H9 (cell line): ENCODE measurements at regions not wholly inside any gene's neighbourhood (a gene's known extent, or its start where the extent isn't known, plus 50 kb on each side); places are given as distances from the start of the nearest gene placed in this dataset.

Source experiments
- DNase-seq: peaks from one replicate; pipeline ENCODE4 v3.0.0-alpha.2; 2017
- H2AFZ ChIP-seq: one replicate; pipeline ENCODE4 v1.6.1; 2013; ENCODE audit warnings: mild to moderate bottlenecking, low read length, control low read depth, moderate library complexity
- H2AK5ac ChIP-seq: 2 replicates; pipeline ENCODE4 v1.6.1; 2013; ENCODE audit warnings: low read length, control low read depth, mixed read lengths; ENCODE audit not compliant: insufficient read length
- H2BK120ac ChIP-seq: one replicate; pipeline ENCODE4 v1.6.1; 2013; ENCODE audit warnings: low read depth, mild to moderate bottlenecking, low read length, control low read depth, inconsistent platforms; ENCODE audit not compliant: poor library complexity, severe bottlenecking
- H2BK12ac ChIP-seq: 2 replicates; pipeline ENCODE4 v1.6.1; 2013; ENCODE audit warnings: low read length, control low read depth, mixed read lengths, low read depth; ENCODE audit not compliant: insufficient read length
- H2BK15ac ChIP-seq: 2 replicates; pipeline ENCODE4 v1.6.1; 2013; ENCODE audit warnings: low read depth, low read length, control low read depth
- H2BK20ac ChIP-seq: one replicate; pipeline ENCODE4 v1.6.1; 2013; ENCODE audit warnings: low read depth, mild to moderate bottlenecking, low read length, control low read depth, inconsistent platforms; ENCODE audit not compliant: poor library complexity, severe bottlenecking
- H2BK5ac ChIP-seq: 2 replicates; pipeline ENCODE4 v1.6.1; 2013; ENCODE audit warnings: low read length, control low read depth, mixed read lengths; ENCODE audit not compliant: insufficient read length
- H3K14ac ChIP-seq: 2 replicates; pipeline ENCODE4 v1.6.1; 2013; ENCODE audit warnings: low read length, control low read depth; ENCODE audit not compliant: insufficient read depth
- H3K18ac ChIP-seq: 2 replicates; pipeline ENCODE4 v1.6.1; 2013; ENCODE audit warnings: low read depth, mild to moderate bottlenecking, mixed read lengths, low read length, control low read depth; ENCODE audit not compliant: insufficient read length
- H3K23ac ChIP-seq: 2 replicates; pipeline ENCODE4 v1.6.1; 2013; ENCODE audit warnings: low read length, control low read depth, mixed read lengths, low read depth; ENCODE audit not compliant: insufficient read length
- H3K23me2 ChIP-seq: 2 replicates; pipeline ENCODE4 v1.6.1; 2013; ENCODE audit warnings: low read depth, mild to moderate bottlenecking, mixed read lengths, low read length, control low read depth; ENCODE audit not compliant: insufficient read length, poor library complexity, severe bottlenecking
- H3K27ac ChIP-seq: 2 replicates; pipeline ENCODE4 v1.5.1; 2013; ENCODE audit warnings: low read length, control low read depth, mixed read lengths, low read depth; ENCODE audit not compliant: insufficient read length
- H3K27me3 ChIP-seq: 2 replicates; pipeline ENCODE4 v1.6.1; 2013; ENCODE audit warnings: low read length, control low read depth, inconsistent platforms; ENCODE audit not compliant: insufficient read depth
- H3K4ac ChIP-seq: 2 replicates; pipeline ENCODE4 v1.6.1; 2013; ENCODE audit warnings: low read depth, mild to moderate bottlenecking, control low read depth, inconsistent platforms, low read length, moderate library complexity
- H3K4me1 ChIP-seq: 2 replicates; pipeline ENCODE4 v1.6.1; 2013; ENCODE audit warnings: low read length, control low read depth, inconsistent platforms; ENCODE audit not compliant: insufficient read depth
- H3K4me2 ChIP-seq: 2 replicates; pipeline ENCODE4 v1.6.1; 2013; ENCODE audit warnings: low read length, control low read depth, mixed read lengths; ENCODE audit not compliant: insufficient read length, insufficient read depth
- H3K56ac ChIP-seq: 2 replicates; pipeline ENCODE4 v1.6.1; 2013; ENCODE audit warnings: low read depth, mild to moderate bottlenecking, mixed read lengths, low read length, control low read depth; ENCODE audit not compliant: insufficient read length
- H3K79me1 ChIP-seq: 2 replicates; pipeline ENCODE4 v1.6.1; 2013; ENCODE audit warnings: low read depth, mild to moderate bottlenecking, moderate library complexity, low read length, control low read depth, inconsistent platforms; ENCODE audit not compliant: insufficient read depth, poor library complexity, severe bottlenecking
- H3K79me2 ChIP-seq: 2 replicates; pipeline ENCODE4 v1.6.1; 2013; ENCODE audit warnings: low read length, control low read depth, inconsistent platforms; ENCODE audit not compliant: insufficient read depth
- H3K9ac ChIP-seq: 2 replicates; pipeline ENCODE4 v1.6.1; 2013; ENCODE audit warnings: low read length, control low read depth, mixed read lengths; ENCODE audit not compliant: insufficient read length; ENCODE audit errors: extremely low read depth
- H3K9me3 ChIP-seq: one replicate; pipeline ENCODE4 v1.6.1; 2013; ENCODE audit warnings: low read depth, low read length, inconsistent platforms; ENCODE audit not compliant: control insufficient read depth
- H3T11ph ChIP-seq: one replicate; pipeline ENCODE4 v1.6.1; 2013; ENCODE audit warnings: mild to moderate bottlenecking, low read length, control low read depth, inconsistent platforms
- H4K20me1 ChIP-seq: one replicate; pipeline ENCODE4 v1.6.1; 2013; ENCODE audit not compliant: control insufficient read depth, insufficient read length, insufficient read depth
- H4K5ac ChIP-seq: 2 replicates; pipeline ENCODE4 v1.6.1; 2013; ENCODE audit warnings: low read depth, mild to moderate bottlenecking, mixed read lengths, low read length, control low read depth; ENCODE audit not compliant: insufficient read length
- H4K8ac ChIP-seq: replicated peaks from 2 replicates; pipeline ENCODE4 v1.6.1; 2013; ENCODE audit warnings: low read length, control low read depth, mixed read lengths, low read depth; ENCODE audit not compliant: insufficient read length
- H4K91ac ChIP-seq: 2 replicates; pipeline ENCODE4 v1.6.1; 2013; ENCODE audit warnings: low read depth, mild to moderate bottlenecking, moderate library complexity, mixed read lengths, low read length, control low read depth; ENCODE audit not compliant: insufficient read length
- H3K27ac Mint-ChIP-seq, 3 experiments: 2 replicates in 2 of 3; 3 replicates in 1 of 3; pipeline ENCODE4 v1.8.0; 2020 to 2021; ENCODE audit warnings: mixed read lengths in 3 of 3, mild to moderate bottlenecking in 1 of 3, moderate library complexity in 1 of 3
- H3K27me3 Mint-ChIP-seq: 2 replicates; pipeline ENCODE4 v1.8.0; 2021; ENCODE audit warnings: low read depth, mild to moderate bottlenecking, moderate library complexity, mixed read lengths
- H3K36me3 Mint-ChIP-seq, 3 experiments: 2 replicates in 2 of 3; 3 replicates in 1 of 3; pipeline ENCODE4 v1.8.0; 2020 to 2021; ENCODE audit warnings: low read depth in 3 of 3, mixed read lengths in 3 of 3; ENCODE audit not compliant: insufficient read depth in 1 of 3
- H3K4me1 Mint-ChIP-seq, 2 experiments: 2 replicates each; pipeline ENCODE4 v1.8.0; 2020; ENCODE audit warnings: mixed read lengths in 2 of 2
- H3K4me3 Mint-ChIP-seq, 2 experiments: 2 replicates in 1 of 2; 3 replicates in 1 of 2; pipeline ENCODE4 v1.8.0; 2020 to 2021; ENCODE audit warnings: mild to moderate bottlenecking in 2 of 2, mixed read lengths in 2 of 2, moderate library complexity in 1 of 2
- H3K9me3 Mint-ChIP-seq, 2 experiments: 2 replicates in 1 of 2; 3 replicates in 1 of 2; pipeline ENCODE4 v1.8.0; 2020; ENCODE audit warnings: mild to moderate bottlenecking in 2 of 2, mixed read lengths in 2 of 2, moderate library complexity in 1 of 2
- WGBS: extraction: QIAGEN DNeasy Blood & Tissue Kit; methylation state at CpG from one replicate; pipeline ENCODE4 v1.1.7; 2013; ENCODE audit warnings: missing lambda C conversion rate, low lambda C conversion rate, mixed read lengths; ENCODE audit not compliant: insufficient read length; ENCODE audit errors: extremely low coverage; 5-methylcytosine and 5-hydroxymethylcytosine counted together
- TF ChIP-seq, protein P1 (sequence below): fragments of 200-600 bp; sonication (generic); conservative IDR thresholded peaks from 3 replicates; pipeline ENCODE4 v1.8.0; 2021; ENCODE audit warnings: antibody characterized with exemption, mild to moderate bottlenecking

GRCh38 chr10:31132681-31133244, 101.1 kb upstream of the ZNF438 start:
- no peaks in the 10 kb centered on the region for H3K79me1 ChIP-seq
- no peak overlapping the region for H3K9ac ChIP-seq
- no peak overlapping the region for H3K4ac ChIP-seq
- no peak overlapping the region for H4K5ac ChIP-seq
- WGBS = no CpG with 5 or more reads among the region's 6 CpGs
- no peak overlapping the region for H2BK15ac ChIP-seq
- no peak overlapping the region for H3T11ph ChIP-seq
- no peak overlapping the region for H4K91ac ChIP-seq
- no peak overlapping the region for H3K18ac ChIP-seq
- Mint-ChIP-seq H3K4me1 (peaks cover 24 to 33% of the 10 kb centered on the region in 2 experiments), H3K27me3 (peaks cover 28% of the 10 kb centered on the region), H3K4me3 (no peak overlapping the region), H3K9me3 (peaks cover 0 to 2% of the 10 kb centered on the region in 2 experiments; a peak in 1 of 5 replicates), H3K36me3 (no peaks in the 10 kb centered on the region; a peak in 1 of 7 replicates), H3K27ac (no peak overlapping the region)
- no peak overlapping the region for H2BK5ac ChIP-seq
- peaks cover 7% of the 10 kb centered on the region; the same call in 1 of the 2 replicates for H3K4me1 ChIP-seq
- no peaks in the 10 kb centered on the region for H3K79me2 ChIP-seq
- no peak overlapping the region for H3K14ac ChIP-seq
- H3K27me3 ChIP-seq = no peaks in the 10 kb centered on the region; the same call in 1 of the 2 replicates
- no peak overlapping the region for H3K56ac ChIP-seq
- TF ChIP-seq, protein P1, sequence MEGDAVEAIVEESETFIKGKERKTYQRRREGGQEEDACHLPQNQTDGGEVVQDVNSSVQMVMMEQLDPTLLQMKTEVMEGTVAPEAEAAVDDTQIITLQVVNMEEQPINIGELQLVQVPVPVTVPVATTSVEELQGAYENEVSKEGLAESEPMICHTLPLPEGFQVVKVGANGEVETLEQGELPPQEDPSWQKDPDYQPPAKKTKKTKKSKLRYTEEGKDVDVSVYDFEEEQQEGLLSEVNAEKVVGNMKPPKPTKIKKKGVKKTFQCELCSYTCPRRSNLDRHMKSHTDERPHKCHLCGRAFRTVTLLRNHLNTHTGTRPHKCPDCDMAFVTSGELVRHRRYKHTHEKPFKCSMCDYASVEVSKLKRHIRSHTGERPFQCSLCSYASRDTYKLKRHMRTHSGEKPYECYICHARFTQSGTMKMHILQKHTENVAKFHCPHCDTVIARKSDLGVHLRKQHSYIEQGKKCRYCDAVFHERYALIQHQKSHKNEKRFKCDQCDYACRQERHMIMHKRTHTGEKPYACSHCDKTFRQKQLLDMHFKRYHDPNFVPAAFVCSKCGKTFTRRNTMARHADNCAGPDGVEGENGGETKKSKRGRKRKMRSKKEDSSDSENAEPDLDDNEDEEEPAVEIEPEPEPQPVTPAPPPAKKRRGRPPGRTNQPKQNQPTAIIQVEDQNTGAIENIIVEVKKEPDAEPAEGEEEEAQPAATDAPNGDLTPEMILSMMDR = no peak
- H2BK20ac ChIP-seq = no peak overlapping the region
- no peak overlapping the region for H2AK5ac ChIP-seq
- H4K20me1 ChIP-seq = no peaks in the 10 kb centered on the region
- DNase-seq = no peak
- no peak overlapping the region for H2BK120ac ChIP-seq
- H3K4me2 ChIP-seq = no peak overlapping the region
- H4K8ac ChIP-seq = no peak overlapping the region
- H2AFZ ChIP-seq = no peak overlapping the region
- no peaks in the 10 kb centered on the region for H3K9me3 ChIP-seq
- no peak overlapping the region for H3K23ac ChIP-seq
- no peak overlapping the region for H2BK12ac ChIP-seq
- H3K27ac ChIP-seq = no peak overlapping the region
- peaks cover 3% of the 10 kb centered on the region for H3K23me2 ChIP-seq
